GM19463 (cell line): ENCODE measurements at regions not wholly inside any gene's neighbourhood (a gene's known extent, or its start where the extent isn't known, plus 50 kb on each side); places are given as distances from the start of the nearest gene placed in this dataset.

Experiments
- ATAC-seq: cut with Tn5 transposase; IDR thresholded peaks from one replicate; pipeline ENCODE4 v1.9.1; 2021; ENCODE audit warnings: mild to moderate bottlenecking, moderate library complexity; ENCODE audit not compliant: unreplicated experiment

DNA sequence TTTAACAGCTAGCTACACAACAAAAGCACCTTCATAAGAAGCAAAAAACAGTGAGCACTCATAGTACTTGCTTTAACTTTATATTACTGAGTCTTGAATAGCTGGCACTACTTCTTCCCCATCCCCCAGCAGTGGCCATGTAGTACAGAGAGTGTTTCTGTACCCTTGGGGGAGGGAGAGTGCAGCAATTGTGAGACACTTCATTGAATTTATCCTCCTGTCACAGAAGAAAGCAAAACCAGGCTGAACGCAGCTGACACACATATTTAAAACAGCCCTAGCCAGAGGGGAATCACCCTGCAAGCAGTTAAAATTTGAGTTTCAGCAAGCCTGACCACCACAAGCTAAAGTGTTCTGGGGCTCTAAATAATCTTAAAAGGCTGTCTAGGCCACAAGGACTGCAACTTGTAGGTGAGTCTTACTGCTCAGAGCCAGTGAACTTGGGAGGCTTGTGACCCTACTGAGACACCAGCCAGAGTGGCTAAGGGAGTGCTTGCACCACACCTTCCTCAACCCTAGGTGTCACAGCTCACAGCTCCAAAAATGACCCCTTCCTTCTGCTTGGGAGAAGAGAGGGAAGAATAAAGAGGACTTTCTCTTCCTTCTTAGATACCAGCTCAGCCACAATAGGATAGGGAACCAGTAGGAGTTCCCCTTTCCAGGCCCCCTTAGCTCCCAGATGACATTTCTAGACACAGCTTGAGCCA lies 97.7 kb upstream of the MEOX2 start:
- ATAC-seq, result no peak

- no peak for ATAC-seq
Measured at GRCh38 chr7:15782656-15783055, 96.2 kb upstream of the MEOX2 start.

DNA sequence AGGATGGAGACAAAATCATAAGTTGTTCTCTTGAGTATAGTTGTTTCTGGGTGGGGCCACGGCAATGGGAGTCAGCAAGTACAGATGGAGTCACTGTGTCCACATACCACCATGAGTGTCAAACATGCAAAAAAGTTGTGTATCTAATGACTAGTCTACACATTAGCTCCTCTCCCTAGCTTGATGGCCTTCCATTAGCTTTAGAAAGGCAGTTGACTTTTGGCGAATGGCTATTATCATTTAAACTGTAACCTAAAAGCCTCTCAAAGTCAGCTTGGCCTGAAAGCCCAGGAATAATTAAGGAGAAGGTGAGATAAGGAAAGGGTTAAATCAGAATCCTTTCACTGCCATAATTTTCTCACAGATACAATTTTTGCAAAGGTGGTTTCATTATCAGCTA lies 95.5 kb upstream of the MEOX2 start:
- no peak for ATAC-seq

GRCh38 chr7:15780271-15780670 lies 93.8 kb upstream of the MEOX2 start:
- no peak for ATAC-seq

DNA sequence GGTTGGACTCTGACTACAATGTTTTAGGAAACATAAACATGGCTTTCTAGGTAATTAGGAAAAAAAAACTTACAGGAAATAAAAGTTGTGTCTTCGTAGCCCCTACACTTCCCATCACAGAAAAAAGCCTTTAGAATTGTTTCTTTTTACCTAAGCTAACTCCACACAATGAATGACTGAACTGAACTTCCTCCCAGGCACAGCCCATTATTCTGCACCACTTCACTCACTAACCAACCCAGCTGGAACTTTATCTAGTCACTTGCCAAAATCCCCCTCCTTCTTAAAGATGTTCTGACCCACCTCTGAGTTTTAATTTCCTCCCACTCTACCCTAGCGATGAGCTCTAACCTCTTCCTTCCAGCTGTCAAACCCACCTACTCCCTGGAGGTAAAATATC lies 91.7 kb upstream of the MEOX2 start:
- no peak for ATAC-seq

DNA sequence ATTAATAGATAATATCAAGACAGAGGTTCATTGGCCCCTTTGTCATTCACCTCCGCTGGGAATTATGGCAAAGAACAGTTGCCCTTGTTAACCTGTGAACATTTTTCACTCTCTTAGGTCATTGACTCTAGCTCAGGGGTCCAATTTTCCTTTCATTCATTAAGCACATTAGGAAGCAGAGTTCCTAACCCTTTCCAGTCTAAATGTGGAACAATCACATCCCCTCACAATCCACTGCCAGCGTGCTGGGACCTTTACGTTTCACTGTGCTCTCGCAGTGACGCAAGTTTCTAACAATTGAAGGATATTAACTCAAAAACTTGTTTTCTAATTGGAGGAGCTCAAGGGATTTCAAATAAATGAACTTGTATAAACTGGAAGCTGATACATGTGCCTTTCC lies 79.3 kb upstream of the MEOX2 start:
- ATAC-seq, result no peak

DNA sequence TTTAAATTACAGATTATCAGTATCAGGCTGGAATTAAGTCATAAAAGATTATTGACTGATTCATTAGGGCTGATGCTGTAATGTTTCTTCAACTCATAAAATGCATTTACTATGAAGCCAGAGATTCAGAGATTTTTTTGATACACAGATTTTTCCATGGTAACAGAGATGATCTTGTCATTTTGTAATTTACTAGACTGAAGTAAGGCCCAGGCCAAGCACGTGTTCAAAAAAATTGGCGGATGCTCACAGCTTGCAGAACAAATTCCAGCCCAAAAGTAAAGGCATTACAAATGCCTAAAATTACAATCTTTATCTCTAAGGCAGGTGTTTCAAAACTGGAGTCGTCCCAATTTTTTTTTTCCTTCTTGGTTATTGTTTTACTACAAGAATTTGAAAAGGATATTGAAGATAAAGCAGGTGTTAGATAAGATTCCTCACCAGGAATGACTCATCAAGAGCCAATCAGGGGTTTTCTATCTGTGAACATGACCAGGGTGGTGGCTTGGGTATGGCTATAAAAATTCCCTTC lies 78.4 kb upstream of the MEOX2 start:
- no peak for ATAC-seq

DNA sequence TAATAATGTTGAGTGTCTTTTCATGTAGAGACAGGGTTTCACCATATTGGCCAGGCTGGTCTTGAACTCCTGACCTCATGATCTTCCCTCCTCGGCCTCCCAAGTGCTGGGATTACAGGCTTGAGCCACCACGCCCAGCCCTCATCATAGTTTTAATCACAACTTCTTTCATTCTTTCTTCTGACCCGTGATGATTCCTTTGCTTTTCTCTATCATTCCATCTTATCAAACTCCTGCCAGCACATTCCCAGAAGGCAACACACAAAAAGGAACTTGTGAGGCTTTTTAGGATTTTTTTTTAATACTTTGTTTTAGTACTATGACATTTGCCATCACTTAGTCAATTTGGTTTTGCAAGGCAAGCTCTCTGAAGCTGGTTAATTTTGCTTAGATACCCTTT lies 77.5 kb upstream of the MEOX2 start:
- no peak for ATAC-seq

DNA sequence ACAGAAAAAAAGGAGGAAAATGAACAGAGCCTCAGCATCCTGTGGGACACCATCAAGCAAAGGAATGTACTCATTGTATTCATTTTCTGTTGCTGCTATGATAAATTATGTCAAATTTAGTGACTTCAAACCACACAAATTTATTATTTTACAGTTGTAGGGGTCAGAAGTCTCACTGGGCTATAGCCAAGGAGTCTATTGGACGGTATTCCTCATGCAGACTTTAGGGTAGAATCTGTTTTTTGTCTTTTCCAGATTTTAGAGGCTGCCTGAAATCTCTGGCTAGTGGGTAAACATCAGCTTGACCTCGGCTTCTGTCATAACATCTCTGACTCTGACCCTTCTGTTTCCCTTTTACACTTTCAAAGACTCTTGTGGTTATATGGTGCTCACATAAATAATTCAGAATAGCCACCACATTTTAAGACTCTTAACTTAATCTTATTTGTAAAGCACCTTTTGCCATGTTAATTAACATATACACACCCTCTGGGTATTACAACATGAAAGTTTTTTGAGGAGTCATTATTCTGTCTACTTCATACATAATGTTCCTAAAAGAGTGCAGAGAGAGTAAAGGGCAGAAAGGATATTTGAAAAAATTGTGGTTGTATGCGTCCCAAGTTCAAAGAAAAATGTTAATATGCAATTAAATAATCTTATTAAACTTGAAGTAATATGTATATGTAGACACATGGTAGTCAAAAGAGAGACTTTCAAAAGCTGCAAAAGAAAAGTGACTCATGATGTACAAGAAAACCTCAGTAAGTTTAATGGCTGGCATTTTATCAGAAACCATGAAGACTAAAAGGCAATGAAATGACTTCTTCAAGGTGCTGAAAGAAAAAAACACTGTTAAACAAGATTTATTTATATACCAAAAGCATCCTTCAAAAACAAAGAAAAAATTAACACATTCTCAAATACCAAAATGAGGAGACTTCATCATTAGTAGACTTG lies 70.8 kb upstream of the MEOX2 start:
- ATAC-seq, result no peak

GRCh38 chr7:15755061-15755460 lies 68.6 kb upstream of the MEOX2 start:
- ATAC-seq, result no peak

GRCh38 chr7:15753887-15754579 lies 67.5 kb upstream of the MEOX2 start:
- no peak for ATAC-seq

- ATAC-seq, result no peak
Measured at GRCh38 chr7:15752377-15752776, 65.9 kb upstream of the MEOX2 start.

GRCh38 chr7:15751191-15751701 lies 64.8 kb upstream of the MEOX2 start:
- no peak for ATAC-seq

DNA sequence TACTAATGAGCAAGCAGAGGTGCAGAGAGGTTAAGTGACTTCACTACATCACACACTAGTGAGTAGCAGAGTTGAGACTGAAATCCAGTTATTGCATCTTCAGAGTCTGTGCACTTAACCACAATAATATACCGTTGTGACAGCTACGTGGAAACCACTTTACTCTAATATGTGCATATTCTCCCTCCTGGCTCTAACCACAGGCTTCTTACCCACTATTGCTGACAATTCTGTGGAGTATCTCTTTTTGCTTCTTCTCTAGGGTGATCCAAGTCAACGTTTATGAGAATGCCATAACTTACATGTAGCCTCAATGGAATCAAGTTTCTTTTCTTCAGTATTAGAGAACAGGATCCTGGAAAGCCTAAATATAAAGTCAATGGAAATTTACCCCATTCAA lies 64.2 kb upstream of the MEOX2 start:
- ATAC-seq, result no peak

GRCh38 chr7:15749631-15750030 lies 63.1 kb upstream of the MEOX2 start:
- ATAC-seq, result no peak

- no peak for ATAC-seq
Measured at GRCh38 chr7:15747712-15748111, 61.2 kb upstream of the MEOX2 start.

DNA sequence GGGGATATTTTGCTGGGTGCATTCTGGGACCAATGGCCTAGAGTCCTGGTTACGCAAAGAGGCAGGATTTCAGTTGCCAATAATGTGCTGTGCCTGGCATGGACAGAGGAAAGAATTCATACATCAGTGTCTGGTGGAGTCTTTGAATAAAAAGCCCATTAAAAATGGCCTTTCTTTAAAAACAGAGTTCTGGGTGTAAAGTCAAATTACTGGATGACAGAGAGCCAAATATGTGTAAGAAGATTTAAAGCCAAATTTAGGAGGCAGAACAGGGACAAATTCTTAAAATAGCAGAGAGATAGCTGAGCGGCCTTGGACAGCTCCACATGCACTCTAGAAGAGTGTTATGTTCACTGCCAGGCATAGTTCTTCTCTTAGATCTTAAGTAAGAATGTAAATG lies 60.8 kb upstream of the MEOX2 start:
- no peak for ATAC-seq

DNA sequence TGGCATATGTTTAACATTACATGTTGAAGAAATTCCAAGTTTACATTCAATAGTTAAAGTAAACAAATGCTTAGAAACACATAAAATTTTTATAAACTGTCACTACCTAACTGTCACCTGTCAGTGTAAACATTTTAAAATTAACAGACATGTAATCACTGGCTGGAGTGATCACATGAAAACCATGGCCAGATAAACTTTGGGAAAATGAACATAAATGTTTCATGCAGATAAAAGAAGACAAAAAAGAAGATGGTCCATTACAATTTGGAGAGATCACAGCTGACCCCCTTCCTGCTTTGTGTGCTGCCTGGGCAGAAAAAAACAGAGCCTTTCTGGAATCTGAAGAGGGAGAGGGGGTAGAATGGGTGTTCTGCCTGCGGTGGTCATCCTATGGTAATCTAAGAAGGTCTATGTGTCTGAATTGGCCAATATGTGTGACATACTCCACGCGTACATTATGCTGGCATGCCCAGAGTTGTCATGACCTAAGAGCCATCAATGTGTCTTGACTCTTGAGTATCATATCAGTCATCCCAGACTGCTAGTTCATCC lies 57.5 kb upstream of the MEOX2 start:
- no peak for ATAC-seq

DNA sequence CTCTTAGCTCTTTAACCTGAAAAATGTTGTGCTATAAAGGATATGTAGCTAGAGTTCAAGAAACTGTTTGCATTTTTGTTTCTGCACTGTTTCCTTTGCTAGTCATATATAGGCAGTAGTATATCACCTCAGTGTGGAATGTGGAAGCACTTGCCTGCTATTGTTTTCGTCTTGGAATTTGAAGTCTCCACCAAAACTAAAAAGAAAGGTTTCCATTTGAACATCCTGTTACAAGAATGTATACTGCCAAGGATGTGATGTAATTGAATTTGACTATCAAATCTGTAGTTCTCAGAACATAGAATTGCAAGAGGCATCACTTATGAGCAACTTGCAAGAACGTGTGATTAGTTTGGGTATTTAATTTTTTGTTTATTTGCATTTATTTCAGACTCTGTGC lies 51.1 kb upstream of the MEOX2 start:
- no peak for ATAC-seq
